B cell (primary cell): ENCODE measurements at regions not wholly inside any gene's neighbourhood (a gene's known extent, or its start where the extent isn't known, plus 50 kb on each side); places are given as distances from the start of the nearest gene placed in this dataset.

Source experiments
- ATAC-seq: fragments of 200-7000 bp; cut with Tn5 transposase; one replicate; pipeline ENCODE4 v1.10.0; 2021; ENCODE audit warnings: low read depth, mild to moderate bottlenecking, moderate number of reproducible peaks, moderate library complexity
- CTCF ChIA-PET: fragments of 350-600 bp; sonication (Branson Sonifier 250); formaldehyde crosslinking; loops from one replicate; lab custom pipeline; 2021; ENCODE audit warnings: antibody characterized with exemption, inconsistent platforms; lab: Charles Lee
- POLR2A ChIA-PET: fragments of 350-600 bp; sonication (Branson Sonifier 250); formaldehyde crosslinking; loops from one replicate; lab custom pipeline; 2021; ENCODE audit warnings: antibody characterized with exemption; lab: Charles Lee
- DNase-seq: peaks from one replicate; pipeline ENCODE4 v3.0.0; 2013
- H2AFZ ChIP-seq: 2 replicates; pipeline ENCODE4 v1.6.1; 2012; ENCODE audit warnings: mild to moderate bottlenecking, low read depth, low read length; ENCODE audit not compliant: insufficient read depth, poor library complexity, severe bottlenecking
- H3K27ac ChIP-seq, 2 donors: 1 replicate in 1 of 2; 2 replicates in 1 of 2; pipeline ENCODE4 v1.5.1; 2012 to 2013; ENCODE audit warnings: low read length in 2 of 2, mild to moderate bottlenecking in 2 of 2, moderate library complexity in 1 of 2
- H3K27me3 ChIP-seq, 4 experiments: fragments of 200-600 bp in 1 of 4; sonication (generic) in 1 of 4; replicated peaks in 1 of 4; 1 replicate in 2 of 4; 2 replicates in 2 of 4; pipeline versions ENCODE4 v1.6.1 to v1.7.0; 2013 to 2016; ENCODE audit warnings: low read length in 3 of 4, mild to moderate bottlenecking in 2 of 4, mixed read lengths in 1 of 4, moderate library complexity in 1 of 4; ENCODE audit not compliant: insufficient read depth in 4 of 4, control insufficient read depth in 3 of 4; ENCODE audit errors: control extremely low read depth in 1 of 4
- H3K36me3 ChIP-seq, 2 experiments: replicated peaks in 1 of 2; 1 replicate in 1 of 2; 2 replicates in 1 of 2; pipeline versions ENCODE4 v1.6.1 to v1.7.1; 2013; ENCODE audit warnings: low read length in 1 of 2; ENCODE audit not compliant: insufficient read depth in 2 of 2, control insufficient read depth in 1 of 2; ENCODE audit errors: control extremely low read depth in 1 of 2, extremely low read depth in 1 of 2
- H3K4me1 ChIP-seq, 2 donors: fragments of 200-600 bp in 1 of 2; sonication (generic) in 1 of 2; 1 replicate in 1 of 2; 2 replicates in 1 of 2; pipeline versions ENCODE4 v1.5.1 to v1.6.1; 2013 to 2017; ENCODE audit warnings: low read length in 2 of 2; ENCODE audit not compliant: control insufficient read depth in 2 of 2, insufficient read depth in 2 of 2
- H3K4me2 ChIP-seq: replicated peaks from 2 replicates; pipeline ENCODE3; 2012; ENCODE audit warnings: mild to moderate bottlenecking, low read depth, low read length; ENCODE audit not compliant: poor library complexity, severe bottlenecking
- H3K4me3 ChIP-seq, 5 experiments: fragments of 200-600 bp in 1 of 5; sonication (generic) in 1 of 5; 1 replicate in 3 of 5; 2 replicates in 2 of 5; pipeline versions ENCODE4 v1.5.1 to v1.7.0; 2011 to 2016; ENCODE audit warnings: low read length in 4 of 5, mild to moderate bottlenecking in 4 of 5, low read depth in 2 of 5, control low read depth in 1 of 5, moderate library complexity in 1 of 5; ENCODE audit not compliant: insufficient read depth in 1 of 5; ENCODE audit errors: control extremely low read depth in 1 of 5, extremely low read depth in 1 of 5
- H3K79me2 ChIP-seq: fragments of 200-600 bp; sonication (generic); one replicate; pipeline ENCODE4 v1.6.0; 2016; ENCODE audit warnings: low read length; ENCODE audit not compliant: control insufficient read depth, insufficient read depth
- H3K9ac ChIP-seq: fragments of 200-600 bp; sonication (generic); 2 replicates; pipeline ENCODE4 v1.6.1; 2017; ENCODE audit warnings: mild to moderate bottlenecking, low read length, moderate library complexity
- H3K9me3 ChIP-seq, 3 donors: one replicate each; pipeline versions ENCODE4 v1.6.1 to v1.7.1; 2013; ENCODE audit warnings: low read length in 2 of 3; ENCODE audit not compliant: control insufficient read depth in 2 of 3, insufficient read depth in 1 of 3; ENCODE audit errors: control extremely low read depth in 1 of 3
- H4K20me1 ChIP-seq: 2 replicates; pipeline ENCODE4 v1.6.0; 2012; ENCODE audit warnings: mild to moderate bottlenecking, low read length; ENCODE audit not compliant: insufficient read depth, control insufficient read depth, poor library complexity, severe bottlenecking
- H3K27ac Mint-ChIP-seq: one replicate; pipeline ENCODE4 v1.8.0; 2021; ENCODE audit warnings: mixed read lengths
- H3K27me3 Mint-ChIP-seq: one replicate; pipeline ENCODE4 v1.8.0; 2021; ENCODE audit warnings: mixed read lengths
- H3K4me1 Mint-ChIP-seq: one replicate; pipeline ENCODE4 v1.8.0; 2021; ENCODE audit warnings: mixed read lengths
- H3K4me3 Mint-ChIP-seq: one replicate; pipeline ENCODE4 v1.8.0; 2021; ENCODE audit warnings: mixed read lengths
- H3K9me3 Mint-ChIP-seq: one replicate; pipeline ENCODE4 v1.8.0; 2022; ENCODE audit warnings: mixed read lengths; ENCODE audit not compliant: insufficient read depth
- EZH2 ChIP-seq: IDR thresholded peaks from 2 replicates; pipeline ENCODE4 v1.6.1; 2012; ENCODE audit warnings: borderline replicate concordance, low read depth, mild to moderate bottlenecking, moderate library complexity, low read length; ENCODE audit not compliant: insufficient read depth, poor library complexity, severe bottlenecking
- WGBS: methylation state at CpG from one replicate; pipeline ENCODE4 v1.1.5; 2013; ENCODE audit warnings: missing lambda C conversion rate; ENCODE audit not compliant: insufficient coverage; 5-methylcytosine and 5-hydroxymethylcytosine counted together
- intact Hi-C: fragments of 100-400 bp; cut with micrococcal nuclease; formaldehyde crosslinking; loops from one replicate; pipeline ENCODE4 v1.10.0; 2022
- TF ChIP-seq, protein P1 (sequence below): fragments of 200-600 bp; IDR thresholded peaks from one replicate; pipeline ENCODE4 v1.8.0; 2022; ENCODE audit warnings: antibody characterized with exemption, mild to moderate bottlenecking

- no peaks in the 10 kb centered on the region for H3K27me3 Mint-ChIP-seq
- Histone ChIP-seq H3K9me3 (peaks cover 0 to 5% (median 2%) of the 10 kb centered on the region in 3 donors), H2AFZ (no peak overlapping the region), H3K36me3 (no peaks in the 10 kb centered on the region), H3K27me3 (no peaks in the 10 kb centered on the region), H3K4me3 (no peak overlapping the region), H3K9ac (no peak overlapping the region), H3K4me2 (no peak overlapping the region), H3K27ac (no peak overlapping the region), H3K4me1 (no peaks in the 10 kb centered on the region), H4K20me1 (no peaks in the 10 kb centered on the region), H3K79me2 (no peaks in the 10 kb centered on the region)
- no peak overlapping the region for H3K27ac Mint-ChIP-seq
- 20% methylated on average over 1 of the region's 1 CpG for WGBS
- H3K9me3 Mint-ChIP-seq: peaks cover 2% of the 10 kb centered on the region
- TF ChIP-seq, protein P1, sequence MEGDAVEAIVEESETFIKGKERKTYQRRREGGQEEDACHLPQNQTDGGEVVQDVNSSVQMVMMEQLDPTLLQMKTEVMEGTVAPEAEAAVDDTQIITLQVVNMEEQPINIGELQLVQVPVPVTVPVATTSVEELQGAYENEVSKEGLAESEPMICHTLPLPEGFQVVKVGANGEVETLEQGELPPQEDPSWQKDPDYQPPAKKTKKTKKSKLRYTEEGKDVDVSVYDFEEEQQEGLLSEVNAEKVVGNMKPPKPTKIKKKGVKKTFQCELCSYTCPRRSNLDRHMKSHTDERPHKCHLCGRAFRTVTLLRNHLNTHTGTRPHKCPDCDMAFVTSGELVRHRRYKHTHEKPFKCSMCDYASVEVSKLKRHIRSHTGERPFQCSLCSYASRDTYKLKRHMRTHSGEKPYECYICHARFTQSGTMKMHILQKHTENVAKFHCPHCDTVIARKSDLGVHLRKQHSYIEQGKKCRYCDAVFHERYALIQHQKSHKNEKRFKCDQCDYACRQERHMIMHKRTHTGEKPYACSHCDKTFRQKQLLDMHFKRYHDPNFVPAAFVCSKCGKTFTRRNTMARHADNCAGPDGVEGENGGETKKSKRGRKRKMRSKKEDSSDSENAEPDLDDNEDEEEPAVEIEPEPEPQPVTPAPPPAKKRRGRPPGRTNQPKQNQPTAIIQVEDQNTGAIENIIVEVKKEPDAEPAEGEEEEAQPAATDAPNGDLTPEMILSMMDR: no peak
- no peak for TF ChIP-seq EZH2
- POLR2A ChIA-PET: no interaction called here
- no peaks in the 10 kb centered on the region for H3K4me1 Mint-ChIP-seq
- H3K4me3 Mint-ChIP-seq: no peak overlapping the region
- intact Hi-C loops: no loop called here
- CTCF ChIA-PET: no interaction called here
- no peak for DNase-seq
- no peak for ATAC-seq
Observed at GRCh38 chr4:189385098-189385497, 555.6 kb upstream of the FRG1 start.

DNA sequence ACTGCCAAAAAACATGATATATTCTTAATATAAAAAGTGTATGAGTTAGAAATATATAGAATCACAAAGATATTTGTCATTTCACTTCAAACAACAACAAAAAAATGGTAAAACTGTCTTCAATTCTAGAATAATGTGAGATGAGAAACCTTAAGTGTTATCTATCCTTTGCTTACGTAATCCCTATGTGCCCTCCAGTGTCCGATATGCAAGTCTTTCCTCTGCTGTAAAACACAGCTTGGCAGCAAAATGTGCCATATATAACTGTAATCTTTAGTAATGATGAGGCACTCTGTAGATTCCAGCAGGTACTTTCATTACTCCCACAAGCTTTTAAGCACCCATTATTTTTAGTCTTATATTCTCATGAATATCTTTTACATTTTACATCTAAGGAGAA is 555.1 kb upstream of the FRG1 start:
- Histone ChIP-seq H3K27me3 (no peaks in the 10 kb centered on the region), H4K20me1 (no peaks in the 10 kb centered on the region), H2AFZ (no peak overlapping the region), H3K9me3 (peaks cover 0 to 2% (median under 1%) of the 10 kb centered on the region in 3 donors), H3K27ac (no peak overlapping the region), H3K9ac (no peak overlapping the region), H3K4me1 (no peaks in the 10 kb centered on the region), H3K36me3 (no peaks in the 10 kb centered on the region), H3K79me2 (no peaks in the 10 kb centered on the region), H3K4me2 (no peak overlapping the region), H3K4me3 (no peak overlapping the region)
- DNase-seq (no peak), ATAC-seq (no peak)
- POLR2A ChIA-PET: no interaction called here
- intact Hi-C loops: no loop called here
- Mint-ChIP-seq H3K4me1 (no peaks in the 10 kb centered on the region), H3K27me3 (no peaks in the 10 kb centered on the region), H3K9me3 (peaks cover 2% of the 10 kb centered on the region), H3K27ac (no peak overlapping the region), H3K4me3 (no peak overlapping the region)
- CTCF ChIA-PET: no interaction called here
- no CpG with 5 or more reads among the region's 2 CpGs for WGBS
- TF ChIP-seq, protein P1: no peak
- no peak for TF ChIP-seq EZH2
